ENCODE measurements at regions not wholly inside any gene's neighbourhood (a gene's known extent, or its start where the extent isn't known, plus 50 kb on each side); places are given as distances from the start of the nearest gene placed in this dataset.
"Not testable (repeated sequence)": the region's sequence is repeated elsewhere in the genome, so short reads cannot be mapped to it uniquely, and the experiment has no call there.

DNA sequence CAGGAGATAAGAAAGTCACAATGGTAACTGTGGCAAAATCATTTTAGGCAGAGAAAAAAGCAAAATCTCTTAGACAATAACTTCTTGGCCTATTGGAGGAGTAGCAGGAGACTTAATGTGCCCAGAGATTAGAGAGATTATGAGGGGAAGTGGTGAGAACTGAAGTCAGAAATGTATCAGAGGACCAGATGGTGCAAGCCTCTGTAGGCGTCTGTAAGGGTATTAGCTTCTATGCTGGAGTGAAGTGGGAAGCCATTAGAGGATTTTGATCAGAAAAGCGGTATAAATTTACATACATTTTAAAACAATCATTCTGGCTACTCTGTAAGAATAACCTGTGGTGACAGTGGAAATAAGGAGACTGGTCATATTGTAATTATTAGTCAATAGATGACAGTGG is 236.7 kb downstream of the FAT4 start:
- no peak for DNase-seq (ENCODE audit: low read depth)
- no peak overlapping the region for H3K4me3 ChIP-seq (ENCODE audit: low read depth, low read length)

GRCh38 chr4:125551967-125552366 is 237.2 kb downstream of the FAT4 start:
- no peak for DNase-seq (ENCODE audit: low read depth)
- H3K4me3 ChIP-seq (ENCODE audit: low read depth, low read length) = no peak overlapping the region

DNA sequence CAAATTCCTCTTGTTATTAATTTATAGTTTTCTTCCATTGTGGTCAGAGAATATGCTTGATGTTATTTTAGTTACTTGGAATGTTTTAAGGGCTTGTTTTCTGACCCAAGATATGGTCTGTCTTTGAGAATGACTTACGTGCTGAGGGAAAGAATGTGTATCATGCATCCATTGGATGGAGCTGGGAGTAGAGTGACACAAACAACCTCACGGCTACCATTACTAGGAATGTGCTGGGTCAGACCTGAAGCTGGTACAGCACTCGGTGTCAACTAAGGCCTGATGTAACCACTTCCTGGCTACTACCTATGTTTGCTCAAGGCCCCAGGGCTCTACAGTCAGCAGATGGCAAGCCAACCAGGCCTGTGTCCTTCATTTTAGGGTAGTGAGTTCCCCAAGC is 257.8 kb downstream of the FAT4 start:
- DNase-seq (ENCODE audit: low read depth) = no peak
- no peak overlapping the region for H3K4me3 ChIP-seq (ENCODE audit: low read depth, low read length)

DNA sequence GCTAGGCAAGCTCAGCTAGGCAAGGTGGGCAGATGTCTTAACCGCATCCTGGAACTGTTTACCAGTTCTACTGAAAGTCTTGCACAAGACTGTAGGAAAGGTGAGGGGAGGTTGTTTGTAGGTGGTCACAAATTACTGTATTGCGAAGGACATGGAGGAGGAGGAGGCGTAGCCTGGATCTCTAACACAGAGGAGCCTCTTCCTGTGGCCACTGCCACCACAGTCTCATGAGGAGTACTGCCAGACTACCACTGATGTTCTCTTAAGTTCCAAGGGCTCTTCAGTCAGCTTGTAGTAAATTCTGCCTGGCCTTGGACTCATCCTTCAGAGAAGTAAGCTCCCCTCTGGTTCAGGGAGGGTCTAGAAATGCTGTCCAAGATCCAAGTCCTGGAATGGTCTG is 258.6 kb downstream of the FAT4 start:
- no peak for DNase-seq (ENCODE audit: low read depth)
- no peak overlapping the region for H3K4me3 ChIP-seq (ENCODE audit: low read depth, low read length)

GRCh38 chr4:125573786-125574185 is 259.0 kb downstream of the FAT4 start:
- no peak overlapping the region for H3K4me3 ChIP-seq (ENCODE audit: low read depth, low read length)
- DNase-seq (ENCODE audit: low read depth) = no peak

GRCh38 chr4:125582302-125582701 is 267.5 kb downstream of the FAT4 start:
- no peak overlapping the region for H3K4me3 ChIP-seq (ENCODE audit: low read depth, low read length)
- DNase-seq (ENCODE audit: low read depth) = peak; percentile 19

DNA sequence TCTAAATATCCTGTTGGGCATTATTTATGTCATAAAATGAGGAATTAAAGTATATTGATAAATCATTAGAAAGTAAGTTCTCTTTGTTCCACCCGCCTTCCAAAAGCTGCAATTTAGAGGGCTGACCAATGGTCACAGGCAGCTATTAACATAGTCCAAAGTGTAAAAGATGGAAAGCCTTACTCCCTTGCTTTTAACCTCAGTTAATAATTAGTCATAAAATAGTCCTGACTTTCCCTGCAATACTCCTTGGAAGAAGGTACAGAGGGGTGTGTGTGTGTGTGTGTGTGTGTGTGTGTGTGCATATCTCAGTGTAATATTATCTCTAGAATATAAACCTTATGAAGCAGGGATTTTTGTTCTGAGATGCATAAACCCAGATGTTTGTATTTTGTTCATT is 275.4 kb downstream of the FAT4 start:
- no peak overlapping the region for H3K4me3 ChIP-seq (ENCODE audit: low read depth, low read length)
- DNase-seq (ENCODE audit: low read depth) = no peak

GRCh38 chr4:125591290-125591689 is 276.5 kb downstream of the FAT4 start:
- no peak for DNase-seq (ENCODE audit: low read depth)
- no peak overlapping the region for H3K4me3 ChIP-seq (ENCODE audit: low read depth, low read length)

- no peak for DNase-seq (ENCODE audit: low read depth)
Observed at GRCh38 chr4:125594056-125594602, 279.4 kb downstream of the FAT4 start.

DNA sequence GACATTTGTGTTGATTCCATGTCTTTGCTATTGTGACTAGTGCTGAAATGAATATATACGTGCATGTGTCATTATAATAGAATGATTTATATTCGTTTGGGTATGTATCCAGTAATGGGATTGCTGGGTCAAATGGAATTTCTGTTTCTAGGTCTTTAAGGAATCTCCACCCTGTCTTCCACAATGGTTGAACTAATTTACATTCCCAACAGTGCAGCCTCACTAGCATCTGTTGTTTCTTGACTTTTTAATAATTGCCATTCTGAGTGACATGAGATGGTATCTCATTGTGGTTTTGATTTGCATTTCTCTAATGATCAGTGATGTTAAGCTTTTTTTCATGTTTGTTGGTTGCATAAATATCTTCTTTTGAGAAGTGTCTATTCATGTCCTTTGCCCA is 291.2 kb downstream of the FAT4 start:
- not testable (repeated sequence) for H3K4me3 ChIP-seq (ENCODE audit: low read depth, low read length); DNase-seq (ENCODE audit: low read depth)

More at GRCh38 chr4:125594056-125594602, 279.4 kb downstream of the FAT4 start:
- H3K4me3 ChIP-seq (ENCODE audit: low read depth, low read length) = no peak overlapping the region

GRCh38 chr4:125620066-125620860 is 305.5 kb downstream of the FAT4 start:
- peak overlapping the region; percentile 5 for H3K4me3 ChIP-seq (ENCODE audit: low read depth, low read length)
- no peak for DNase-seq (ENCODE audit: low read depth)

GRCh38 chr4:125624951-125625350 is 310.2 kb downstream of the FAT4 start:
- DNase-seq (ENCODE audit: low read depth) = no peak

DNA sequence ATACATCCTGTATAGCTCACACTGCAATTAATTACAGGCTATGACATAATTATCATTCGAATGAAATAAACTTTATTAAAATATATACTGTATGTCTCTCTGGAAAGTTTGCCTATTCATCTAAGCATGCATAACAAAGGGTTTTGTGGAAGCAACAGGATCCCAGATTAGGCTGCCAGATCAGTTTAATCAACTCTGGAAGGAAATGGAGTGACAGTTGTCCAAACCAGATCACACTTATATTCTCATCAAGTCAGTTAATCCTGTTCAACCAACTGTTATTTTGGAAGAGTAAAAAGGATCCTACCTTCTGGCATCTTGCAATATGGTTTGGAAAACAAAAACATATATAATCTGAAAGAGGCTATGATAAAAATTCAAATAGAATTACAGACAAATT is 312.2 kb downstream of the FAT4 start:
- no peak overlapping the region for H3K4me3 ChIP-seq (ENCODE audit: low read depth, low read length)
- no peak for DNase-seq (ENCODE audit: low read depth)

More at GRCh38 chr4:125624951-125625350, 310.2 kb downstream of the FAT4 start:
- H3K4me3 ChIP-seq (ENCODE audit: low read depth, low read length) = no peak overlapping the region

GRCh38 chr4:125639182-125639621 is 324.4 kb downstream of the FAT4 start:
- DNase-seq (ENCODE audit: low read depth) = peak; percentile 27
- H3K4me3 ChIP-seq (ENCODE audit: low read depth, low read length) = no peak overlapping the region

DNA sequence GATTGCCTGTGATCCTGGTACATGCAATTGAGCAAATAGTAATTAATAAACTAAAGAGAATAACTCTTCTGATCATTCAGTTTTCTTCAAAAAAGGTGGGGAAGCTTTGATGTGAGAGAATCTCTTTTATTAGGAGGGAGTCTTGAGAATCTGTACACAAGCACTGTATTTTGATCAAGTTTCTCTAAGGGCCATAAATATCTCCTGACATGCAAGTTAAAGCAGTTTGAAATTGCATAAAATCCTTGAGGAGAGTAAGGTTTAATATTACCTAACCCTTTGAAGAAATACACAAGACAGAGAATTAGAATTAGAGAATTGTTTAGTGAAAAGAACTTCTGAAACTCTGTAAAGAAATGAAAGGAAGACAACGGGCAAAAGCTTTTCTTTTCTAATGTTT is 326.9 kb downstream of the FAT4 start:
- no peak for DNase-seq (ENCODE audit: low read depth)
- H3K4me3 ChIP-seq (ENCODE audit: low read depth, low read length) = no peak overlapping the region

GRCh38 chr4:125642645-125643044 is 327.9 kb downstream of the FAT4 start:
- H3K4me3 ChIP-seq (ENCODE audit: low read depth, low read length) = no peak overlapping the region
- DNase-seq (ENCODE audit: low read depth) = no peak

- H3K4me3 ChIP-seq (ENCODE audit: low read depth, low read length) = no peak overlapping the region
- DNase-seq (ENCODE audit: low read depth) = no peak
Observed at GRCh38 chr4:125649452-125649851, 334.7 kb downstream of the FAT4 start.

DNA sequence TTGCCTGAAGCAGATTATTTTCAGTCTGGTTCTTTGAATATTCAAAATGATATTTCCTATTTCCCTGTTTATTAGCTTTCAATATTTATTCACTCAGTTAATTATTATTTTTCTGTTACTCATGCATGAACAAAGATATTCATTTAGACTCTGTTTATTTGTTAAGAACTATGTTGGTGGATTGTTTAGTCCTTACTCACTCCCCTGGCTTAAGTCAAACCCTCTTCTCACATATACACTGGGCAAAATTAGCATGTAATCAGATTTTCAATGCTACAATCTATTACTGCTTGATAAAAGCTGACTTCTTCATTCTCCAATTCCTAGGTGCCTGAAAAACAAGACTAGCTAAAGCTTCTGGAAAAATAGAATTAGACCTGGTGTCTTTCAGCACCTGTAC is 335.8 kb downstream of the FAT4 start:
- no peak for DNase-seq (ENCODE audit: low read depth)
- no peak overlapping the region for H3K4me3 ChIP-seq (ENCODE audit: low read depth, low read length)

- not testable (repeated sequence) for DNase-seq (ENCODE audit: low read depth); H3K4me3 ChIP-seq (ENCODE audit: low read depth, low read length)
Observed at GRCh38 chr4:125651707-125652357, 337.1 kb downstream of the FAT4 start.

DNA sequence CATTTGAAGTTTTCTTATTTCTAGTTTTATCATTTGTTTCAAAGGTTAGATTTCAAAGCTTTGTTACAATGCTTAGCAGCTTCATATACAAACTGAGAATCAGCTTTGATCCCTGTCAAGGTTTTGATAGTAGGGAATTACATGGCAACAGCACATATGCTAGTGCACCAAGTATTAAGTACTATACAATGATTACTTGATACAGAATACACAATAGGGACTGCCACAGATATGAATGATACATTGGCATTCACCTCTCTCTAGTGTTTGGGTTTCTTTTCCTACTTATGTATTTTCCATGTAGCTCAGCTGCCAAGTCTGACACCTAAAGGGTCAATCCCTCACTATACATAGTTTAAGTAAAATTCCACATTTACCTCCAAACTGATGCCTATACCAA is 344.0 kb downstream of the FAT4 start:
- DNase-seq (ENCODE audit: low read depth) = no peak

More for the DNA sequence above, 344.0 kb downstream of the FAT4 start:
- H3K4me3 ChIP-seq (ENCODE audit: low read depth, low read length) = no peak overlapping the region
